ENCODE measurements at regions not wholly inside any gene's neighbourhood (a gene's known extent, or its start where the extent isn't known, plus 50 kb on each side); places are given as distances from the start of the nearest gene placed in this dataset.

DNA sequence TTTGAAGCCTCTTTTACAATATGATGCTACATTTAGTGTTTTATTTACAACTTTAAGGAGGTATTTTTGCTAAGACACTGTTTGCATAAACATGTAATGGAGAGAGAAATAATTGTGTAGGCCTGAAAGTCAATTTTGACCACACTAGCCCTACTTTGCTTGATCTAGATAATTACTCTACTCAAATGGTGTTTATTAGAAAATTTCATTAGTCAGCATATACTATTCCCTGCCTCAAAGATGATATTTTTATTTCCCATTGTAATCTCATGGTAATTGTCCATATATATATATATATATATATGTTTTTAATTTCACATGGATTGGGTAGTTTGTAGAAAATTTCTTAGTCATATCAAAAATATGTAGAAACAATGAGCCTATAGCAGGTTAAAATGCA, 632.2 kb downstream of the SATB2 start:
- Histone ChIP-seq H3K27me3 (ENCODE audit: insufficient read depth, low read length) (no peaks in the 10 kb centered on the region), H3K4me2 (ENCODE audit: low read length) (no peak overlapping the region)
- TF ChIP-seq EZH2 (IDR thresholded peaks at IDR 0.05; ENCODE audit: borderline replicate concordance, low read length) (no peak), CTCF (IDR thresholded peaks at IDR 0.05; ENCODE audit: low read length) (no peak)

DNA sequence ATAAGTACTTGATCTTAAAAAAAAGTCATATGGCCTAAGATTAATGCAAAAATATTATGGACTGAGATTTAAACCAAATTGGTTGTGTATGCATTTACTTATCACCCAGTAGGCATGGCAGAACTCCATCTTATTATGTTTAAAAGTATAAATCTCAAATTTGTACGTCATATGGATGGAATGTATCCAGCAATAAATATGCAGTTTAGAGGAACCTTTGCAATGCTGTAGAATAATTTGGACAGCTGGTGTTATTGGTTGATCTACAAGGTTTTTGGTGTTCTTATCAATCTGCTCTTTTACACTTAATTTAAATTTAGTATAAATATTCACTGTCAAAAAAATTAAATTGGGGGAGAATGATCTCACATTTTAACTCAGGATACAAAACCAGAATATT, 640.2 kb downstream of the SATB2 start:
- H3K4me1 ChIP-seq (ENCODE audit: insufficient read depth, low read length, severe bottlenecking), result no peaks in the 10 kb centered on the region
- H3K4me3 ChIP-seq (ENCODE audit: low read depth, low read length, poor library complexity, severe bottlenecking), result no peak overlapping the region
- no peaks in the 10 kb centered on the region for H3F3A ChIP-seq (ENCODE audit: insufficient read depth, low read length)
- H3K9me2 ChIP-seq (ENCODE audit: low read depth, low read length), result no peaks in the 10 kb centered on the region
- no peaks in the 10 kb centered on the region for H3K36me3 ChIP-seq (ENCODE audit: insufficient read depth, low read length)
- no peaks in the 10 kb centered on the region for H3K9me3 ChIP-seq (ENCODE audit: low read length)
- H3K4me2 ChIP-seq (ENCODE audit: low read length), result no peak overlapping the region
- no peaks in the 10 kb centered on the region for H3K79me2 ChIP-seq (ENCODE audit: insufficient read depth, low read length)
- no peaks in the 10 kb centered on the region for H4K20me1 ChIP-seq (ENCODE audit: insufficient read depth, low read length)
- H2AFZ ChIP-seq (ENCODE audit: low read length), result no peak overlapping the region
- no peak overlapping the region for H3K27ac ChIP-seq (ENCODE audit: low read depth, low read length, poor library complexity, severe bottlenecking)
- no peak overlapping the region for H3K9ac ChIP-seq (ENCODE audit: low read length)
- no peaks in the 10 kb centered on the region for H3K27me3 ChIP-seq (ENCODE audit: insufficient read depth, low read length)
- TF ChIP-seq EZH2 (IDR thresholded peaks at IDR 0.05; ENCODE audit: borderline replicate concordance, low read length), result no peak
- no peak for TF ChIP-seq CTCF (IDR thresholded peaks at IDR 0.05; ENCODE audit: low read length)

More for the DNA sequence above, 632.2 kb downstream of the SATB2 start:
- Histone ChIP-seq H3K9ac (ENCODE audit: low read length) (no peak overlapping the region), H4K20me1 (ENCODE audit: insufficient read depth, low read length) (no peaks in the 10 kb centered on the region), H3K27ac (ENCODE audit: low read depth, low read length, poor library complexity, severe bottlenecking) (no peak overlapping the region), H3K9me3 (ENCODE audit: low read length) (no peaks in the 10 kb centered on the region), H3K4me1 (ENCODE audit: insufficient read depth, low read length, severe bottlenecking) (no peaks in the 10 kb centered on the region), H3F3A (ENCODE audit: insufficient read depth, low read length) (no peaks in the 10 kb centered on the region), H3K36me3 (ENCODE audit: insufficient read depth, low read length) (no peaks in the 10 kb centered on the region), H2AFZ (ENCODE audit: low read length) (no peak overlapping the region), H3K4me3 (ENCODE audit: low read depth, low read length, poor library complexity, severe bottlenecking) (no peak overlapping the region), H3K79me2 (ENCODE audit: insufficient read depth, low read length) (no peaks in the 10 kb centered on the region), H3K9me2 (ENCODE audit: low read depth, low read length) (no peaks in the 10 kb centered on the region)

DNA sequence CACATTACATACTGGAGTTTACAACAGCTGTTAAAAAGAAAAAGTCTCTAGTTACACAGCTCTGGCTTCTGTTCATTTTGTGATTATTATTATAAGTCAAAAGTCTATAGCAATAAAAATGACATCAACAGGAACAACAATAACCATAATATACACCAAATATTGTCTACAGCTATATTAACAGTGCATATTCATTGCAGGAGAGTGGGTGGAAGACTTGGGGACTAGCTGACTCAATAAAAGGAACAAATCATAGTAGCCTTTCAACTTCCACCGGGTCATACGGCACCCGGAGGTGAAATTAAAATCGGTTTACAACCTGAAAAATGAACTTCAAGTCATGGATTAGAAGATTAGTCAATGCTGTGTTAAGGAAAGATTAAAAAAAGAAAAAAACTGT, 642.1 kb downstream of the SATB2 start:
- Histone ChIP-seq H3K9ac (ENCODE audit: low read length) (no peak overlapping the region), H3K4me2 (ENCODE audit: low read length) (no peak overlapping the region), H3K27me3 (ENCODE audit: insufficient read depth, low read length) (no peaks in the 10 kb centered on the region), H3K4me3 (ENCODE audit: low read depth, low read length, poor library complexity, severe bottlenecking) (no peak overlapping the region), H3K79me2 (ENCODE audit: insufficient read depth, low read length) (no peaks in the 10 kb centered on the region), H3K9me2 (ENCODE audit: low read depth, low read length) (no peaks in the 10 kb centered on the region), H4K20me1 (ENCODE audit: insufficient read depth, low read length) (no peaks in the 10 kb centered on the region), H2AFZ (ENCODE audit: low read length) (no peak overlapping the region), H3K4me1 (ENCODE audit: insufficient read depth, low read length, severe bottlenecking) (no peaks in the 10 kb centered on the region), H3K36me3 (ENCODE audit: insufficient read depth, low read length) (no peaks in the 10 kb centered on the region), H3F3A (ENCODE audit: insufficient read depth, low read length) (no peaks in the 10 kb centered on the region), H3K27ac (ENCODE audit: low read depth, low read length, poor library complexity, severe bottlenecking) (no peak overlapping the region), H3K9me3 (ENCODE audit: low read length) (no peaks in the 10 kb centered on the region)
- TF ChIP-seq EZH2 (IDR thresholded peaks at IDR 0.05; ENCODE audit: borderline replicate concordance, low read length), result no peak
- TF ChIP-seq CTCF (IDR thresholded peaks at IDR 0.05; ENCODE audit: low read length), result no peak

All from OCI-LY1 (cell line).